ENCODE measurements at regions not wholly inside any gene's neighbourhood (a gene's known extent, or its start where the extent isn't known, plus 50 kb on each side); places are given as distances from the start of the nearest gene placed in this dataset.
"Not testable (repeated sequence)": the region's sequence is repeated elsewhere in the genome, so short reads cannot be mapped to it uniquely, and the experiment has no call there.

DNA sequence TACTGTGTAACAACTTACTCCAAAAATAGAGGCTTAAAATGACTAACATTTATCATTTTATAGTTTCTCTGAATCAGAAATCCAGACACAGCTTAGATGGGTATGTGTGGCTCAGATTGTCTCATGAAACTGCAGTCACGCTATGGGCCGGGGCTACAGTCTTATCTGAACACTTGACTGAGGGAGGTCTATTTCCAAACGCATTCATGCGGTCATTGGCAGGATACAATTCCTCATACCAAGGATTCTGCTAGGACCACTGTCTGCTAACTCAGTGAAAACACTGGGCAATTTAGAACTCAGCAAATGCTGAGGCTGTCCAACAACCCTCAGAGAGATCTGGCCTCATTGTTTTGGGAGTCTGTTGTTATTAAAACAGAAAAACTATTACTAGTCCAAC is 178.6 kb downstream of the TBX15 start:
- TF ChIP-seq, protein P1, sequence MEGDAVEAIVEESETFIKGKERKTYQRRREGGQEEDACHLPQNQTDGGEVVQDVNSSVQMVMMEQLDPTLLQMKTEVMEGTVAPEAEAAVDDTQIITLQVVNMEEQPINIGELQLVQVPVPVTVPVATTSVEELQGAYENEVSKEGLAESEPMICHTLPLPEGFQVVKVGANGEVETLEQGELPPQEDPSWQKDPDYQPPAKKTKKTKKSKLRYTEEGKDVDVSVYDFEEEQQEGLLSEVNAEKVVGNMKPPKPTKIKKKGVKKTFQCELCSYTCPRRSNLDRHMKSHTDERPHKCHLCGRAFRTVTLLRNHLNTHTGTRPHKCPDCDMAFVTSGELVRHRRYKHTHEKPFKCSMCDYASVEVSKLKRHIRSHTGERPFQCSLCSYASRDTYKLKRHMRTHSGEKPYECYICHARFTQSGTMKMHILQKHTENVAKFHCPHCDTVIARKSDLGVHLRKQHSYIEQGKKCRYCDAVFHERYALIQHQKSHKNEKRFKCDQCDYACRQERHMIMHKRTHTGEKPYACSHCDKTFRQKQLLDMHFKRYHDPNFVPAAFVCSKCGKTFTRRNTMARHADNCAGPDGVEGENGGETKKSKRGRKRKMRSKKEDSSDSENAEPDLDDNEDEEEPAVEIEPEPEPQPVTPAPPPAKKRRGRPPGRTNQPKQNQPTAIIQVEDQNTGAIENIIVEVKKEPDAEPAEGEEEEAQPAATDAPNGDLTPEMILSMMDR (IDR thresholded peaks at IDR 0.05), result no peak
- H3K79me2 ChIP-seq, result no peaks in the 10 kb centered on the region

DNA sequence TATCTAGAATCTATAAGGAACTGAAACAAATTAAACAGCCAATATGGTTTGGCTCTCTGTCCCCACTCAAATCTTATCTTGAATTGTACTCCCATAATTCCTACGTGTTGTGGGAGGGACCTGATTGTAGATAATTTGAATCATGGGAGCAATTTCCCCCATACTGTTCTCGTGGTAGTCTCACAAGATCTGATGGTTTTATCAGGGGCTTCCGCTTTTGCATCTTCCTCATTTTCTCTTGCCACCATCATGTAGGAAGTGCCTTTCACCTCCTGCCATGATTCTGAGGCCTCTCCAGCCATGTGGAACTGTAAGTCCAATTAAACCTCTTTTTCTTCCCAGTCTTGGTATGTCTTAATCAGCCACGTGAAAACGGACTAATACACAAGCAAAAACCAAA is 185.0 kb downstream of the TBX15 start:
- H3K4me1 ChIP-seq; H2AFZ ChIP-seq; H3K27me3 ChIP-seq (ENCODE audit: control insufficient read depth, insufficient read depth, low read length); H3K4me3 ChIP-seq (ENCODE audit: low read depth, low read length); H3K36me3 ChIP-seq (ENCODE audit: control insufficient read depth, insufficient read depth, low read length); H3K4me2 ChIP-seq (ENCODE audit: low read length); H3K9ac ChIP-seq; H3K79me2 ChIP-seq; H3K9me3 ChIP-seq (ENCODE audit: control insufficient read depth, low read length); H3K27ac ChIP-seq: not testable (repeated sequence)

More for the DNA sequence above, 178.6 kb downstream of the TBX15 start:
- H3K4me1 ChIP-seq, result no peaks in the 10 kb centered on the region
- no peak overlapping the region for H3K27ac ChIP-seq
- H3K4me2 ChIP-seq (ENCODE audit: low read length), result no peak overlapping the region
- H3K27me3 ChIP-seq (ENCODE audit: control insufficient read depth, insufficient read depth, low read length), result no peaks in the 10 kb centered on the region
- H3K9ac ChIP-seq, result no peak overlapping the region
- no peak overlapping the region for H3K4me3 ChIP-seq (ENCODE audit: low read depth, low read length)
- H3K36me3 ChIP-seq (ENCODE audit: control insufficient read depth, insufficient read depth, low read length), result no peaks in the 10 kb centered on the region
- no peak overlapping the region for H2AFZ ChIP-seq
- H3K9me3 ChIP-seq (ENCODE audit: control insufficient read depth, low read length), result no peaks in the 10 kb centered on the region

DNA sequence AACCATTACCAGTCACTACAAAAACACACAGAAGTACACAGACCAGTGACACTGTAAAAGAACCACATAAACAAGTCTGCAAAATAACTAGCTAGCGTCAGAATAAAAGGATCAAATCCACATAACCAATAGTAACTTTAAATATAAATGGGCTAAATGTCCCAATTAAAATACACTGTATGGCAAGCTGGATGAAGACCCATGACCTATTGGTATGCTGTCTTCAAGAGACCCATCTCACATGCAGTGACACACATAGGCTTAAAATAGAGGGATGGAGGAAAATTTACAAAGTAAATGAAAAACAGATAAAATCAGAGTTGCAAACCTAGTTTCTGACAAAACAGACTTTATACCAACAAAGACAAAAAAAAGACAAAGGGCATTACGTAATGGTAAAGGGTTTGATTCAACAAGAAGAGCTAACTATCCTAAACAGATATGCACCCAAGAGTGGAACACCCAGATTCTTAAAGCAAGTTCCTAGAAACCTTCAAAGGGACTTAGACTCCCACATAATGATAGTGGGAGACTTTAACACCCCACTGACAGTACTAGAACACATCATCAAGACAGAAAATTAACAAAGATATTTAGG is 196.9 kb downstream of the TBX15 start:
- Histone ChIP-seq H3K4me1 (no peaks in the 10 kb centered on the region), H3K9me3 (ENCODE audit: control insufficient read depth, low read length) (no peaks in the 10 kb centered on the region), H3K79me2 (no peaks in the 10 kb centered on the region), H3K4me2 (ENCODE audit: low read length) (no peak overlapping the region), H2AFZ (no peak overlapping the region), H3K27me3 (ENCODE audit: control insufficient read depth, insufficient read depth, low read length) (no peaks in the 10 kb centered on the region), H3K36me3 (ENCODE audit: control insufficient read depth, insufficient read depth, low read length) (no peaks in the 10 kb centered on the region), H3K9ac (no peak overlapping the region), H3K4me3 (ENCODE audit: low read depth, low read length) (no peak overlapping the region), H3K27ac (no peak overlapping the region)
- TF ChIP-seq, protein P1 (IDR thresholded peaks at IDR 0.05), result no peak

DNA sequence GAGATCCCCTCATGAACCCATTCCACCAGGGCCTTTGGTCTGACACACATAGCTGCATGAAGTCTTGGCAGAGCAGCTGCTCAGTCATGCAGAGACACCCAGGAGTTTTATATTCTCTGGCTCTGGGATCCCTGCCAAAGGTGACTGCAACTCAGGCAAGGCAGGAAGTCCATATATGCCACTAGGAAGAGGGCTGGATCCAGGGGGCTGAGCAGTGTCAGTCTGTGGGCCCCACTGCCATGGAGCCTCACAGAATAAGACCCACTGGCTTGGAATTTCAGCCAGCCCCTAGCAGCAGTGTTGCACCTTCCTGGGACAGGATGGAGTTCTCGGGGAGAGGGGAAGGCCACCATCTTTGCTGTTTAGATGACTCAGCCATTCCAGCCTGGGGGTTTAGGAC is 199.7 kb downstream of the TBX15 start:
- peak overlapping the region; percentile 4 for H3K4me2 ChIP-seq (ENCODE audit: low read length)
- H3K27ac ChIP-seq, result no peak overlapping the region
- H3K4me3 ChIP-seq (ENCODE audit: low read depth, low read length), result no peak overlapping the region
- H3K4me1 ChIP-seq, result peaks cover 2% of the 10 kb centered on the region
- no peak overlapping the region for H3K9ac ChIP-seq
- no peaks in the 10 kb centered on the region for H3K9me3 ChIP-seq (ENCODE audit: control insufficient read depth, low read length)
- H2AFZ ChIP-seq, result peak overlapping the region; percentile 30
- H3K36me3 ChIP-seq (ENCODE audit: control insufficient read depth, insufficient read depth, low read length), result no peaks in the 10 kb centered on the region
- no peaks in the 10 kb centered on the region for H3K79me2 ChIP-seq
- H3K27me3 ChIP-seq (ENCODE audit: control insufficient read depth, insufficient read depth, low read length), result no peaks in the 10 kb centered on the region
- TF ChIP-seq, protein P1 (IDR thresholded peaks at IDR 0.05), result no peak

DNA sequence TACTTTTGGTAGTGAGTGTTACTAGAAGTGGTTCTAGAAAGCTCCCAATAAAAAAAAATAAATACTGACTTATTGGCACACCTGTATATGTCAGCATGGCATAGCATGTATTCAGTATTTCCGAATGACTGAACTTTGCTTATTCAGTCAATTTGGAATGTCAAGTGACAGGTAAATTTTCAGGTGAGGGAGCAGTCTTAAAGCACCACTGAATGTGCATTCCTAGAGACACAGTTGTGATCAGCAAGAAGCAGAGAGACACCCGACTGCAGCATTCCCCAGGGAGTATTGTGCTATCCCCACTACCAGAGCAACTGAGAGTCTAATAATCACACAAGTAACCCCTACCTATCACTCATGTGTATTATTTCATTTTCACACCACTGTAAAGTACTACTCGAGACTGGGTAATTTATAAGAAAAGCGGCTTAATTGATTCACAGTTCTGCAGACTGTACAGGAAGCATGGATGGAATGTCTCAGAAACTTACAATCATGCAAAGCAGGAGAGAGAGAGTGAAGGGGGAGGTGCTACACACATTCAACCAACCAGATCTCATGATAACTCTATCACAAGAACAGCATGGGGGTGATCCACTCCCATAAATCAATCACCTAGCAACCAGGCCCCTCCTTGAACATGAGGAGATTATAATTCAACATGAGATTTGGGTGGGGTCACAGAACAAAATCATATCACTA is 201.5 kb downstream of the TBX15 start:
- Histone ChIP-seq H3K27ac (no peak overlapping the region), H3K4me3 (ENCODE audit: low read depth, low read length) (no peak overlapping the region), H3K9me3 (ENCODE audit: control insufficient read depth, low read length) (no peaks in the 10 kb centered on the region), H3K4me1 (peaks cover 2% of the 10 kb centered on the region), H2AFZ (no peak overlapping the region), H3K9ac (no peak overlapping the region), H3K4me2 (ENCODE audit: low read length) (no peak overlapping the region), H3K79me2 (no peaks in the 10 kb centered on the region), H3K27me3 (ENCODE audit: control insufficient read depth, insufficient read depth, low read length) (no peaks in the 10 kb centered on the region), H3K36me3 (ENCODE audit: control insufficient read depth, insufficient read depth, low read length) (no peaks in the 10 kb centered on the region)
- TF ChIP-seq, protein P1 (IDR thresholded peaks at IDR 0.05), result no peak

Measured in parathyroid adenoma (tissue), 2 donors.